GM19438 (cell line): ENCODE measurements at regions not wholly inside any gene's neighbourhood (a gene's known extent, or its start where the extent isn't known, plus 50 kb on each side); places are given as distances from the start of the nearest gene placed in this dataset.

Source experiments
- ATAC-seq: cut with Tn5 transposase; IDR thresholded peaks from one replicate; pipeline ENCODE4 v1.9.1; 2021; ENCODE audit warnings: low read depth; ENCODE audit not compliant: unreplicated experiment

- ATAC-seq: no peak
These were observed 182.3 kb upstream of the SOX9 start for GRCh38 chr17:71938340-71939010.

- no peak for ATAC-seq
These were observed 178.9 kb upstream of the SOX9 start for GRCh38 chr17:71941920-71942319.

- no peak for ATAC-seq
These were observed 178.2 kb upstream of the SOX9 start for GRCh38 chr17:71942626-71943025.

DNA sequence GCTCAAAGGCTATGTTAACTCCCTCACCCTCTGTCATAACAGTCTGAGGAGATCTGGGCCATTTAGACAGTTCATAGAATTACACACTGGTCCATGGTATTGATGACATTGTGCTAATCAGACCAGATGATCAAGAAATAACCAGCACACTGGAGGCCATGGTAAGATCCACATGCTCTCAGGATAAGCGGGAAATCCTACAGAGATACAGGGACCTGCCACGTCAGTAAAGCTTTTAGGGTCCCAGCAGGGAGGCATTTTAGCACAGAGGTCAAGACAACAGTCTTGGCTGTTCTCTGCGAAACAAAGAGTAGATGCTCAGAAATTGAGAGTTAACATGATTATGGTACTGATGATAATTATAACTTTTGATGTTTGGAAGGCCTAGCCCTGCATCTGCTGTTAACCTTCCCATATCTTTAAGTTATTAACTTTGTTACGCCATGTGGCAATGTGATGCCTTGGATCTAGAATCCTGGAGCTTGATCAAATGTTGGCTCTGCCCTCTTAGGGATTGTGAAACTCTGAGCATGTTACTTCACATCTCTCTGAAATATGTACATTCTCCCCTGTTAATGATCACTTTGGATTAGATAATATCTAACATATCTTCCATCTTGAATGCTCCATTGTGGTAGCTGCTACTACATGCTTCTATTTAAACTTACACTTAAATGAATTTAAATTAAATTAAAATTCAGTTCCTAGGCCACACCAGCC, 172.0 kb upstream of the SOX9 start:
- ATAC-seq: no peak

GRCh38 chr17:71959154-71959553, 161.7 kb upstream of the SOX9 start:
- ATAC-seq: no peak

DNA sequence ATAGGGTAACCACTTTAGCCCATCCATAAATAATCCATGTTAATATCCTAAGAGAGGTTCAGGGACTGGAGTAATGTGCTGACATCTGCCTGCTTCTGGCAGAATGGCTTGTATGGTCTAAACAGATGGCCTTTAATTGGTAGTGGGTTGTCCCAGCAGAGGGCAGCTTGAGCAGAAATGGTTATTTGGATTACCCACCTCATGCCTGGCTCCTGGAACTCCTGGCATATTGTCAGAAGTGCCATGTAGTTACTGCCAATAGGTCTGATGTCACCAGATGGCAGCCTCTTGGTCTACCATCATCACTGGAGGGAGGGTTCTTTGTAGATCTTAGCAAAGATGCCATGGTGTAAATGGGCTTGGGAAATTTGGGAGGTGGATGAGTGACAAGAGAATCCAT, 157.5 kb upstream of the SOX9 start:
- ATAC-seq: no peak

- no peak for ATAC-seq
These were observed 157.0 kb upstream of the SOX9 start for GRCh38 chr17:71963791-71964190.

- no peak for ATAC-seq
These were observed 156.3 kb upstream of the SOX9 start for GRCh38 chr17:71964559-71964958.

- no peak for ATAC-seq
These were observed 154.8 kb upstream of the SOX9 start for GRCh38 chr17:71966055-71966454.

- ATAC-seq: no peak
These were observed 154.1 kb upstream of the SOX9 start for GRCh38 chr17:71966459-71967313.

- ATAC-seq: no peak
These were observed 151.3 kb upstream of the SOX9 start for GRCh38 chr17:71969500-71969899.

GRCh38 chr17:71970312-71970711, 150.5 kb upstream of the SOX9 start:
- no peak for ATAC-seq

- no peak for ATAC-seq
These were observed 146.8 kb upstream of the SOX9 start for GRCh38 chr17:71974051-71974450.

- no peak for ATAC-seq
These were observed 145.5 kb upstream of the SOX9 start for GRCh38 chr17:71975331-71975801.

DNA sequence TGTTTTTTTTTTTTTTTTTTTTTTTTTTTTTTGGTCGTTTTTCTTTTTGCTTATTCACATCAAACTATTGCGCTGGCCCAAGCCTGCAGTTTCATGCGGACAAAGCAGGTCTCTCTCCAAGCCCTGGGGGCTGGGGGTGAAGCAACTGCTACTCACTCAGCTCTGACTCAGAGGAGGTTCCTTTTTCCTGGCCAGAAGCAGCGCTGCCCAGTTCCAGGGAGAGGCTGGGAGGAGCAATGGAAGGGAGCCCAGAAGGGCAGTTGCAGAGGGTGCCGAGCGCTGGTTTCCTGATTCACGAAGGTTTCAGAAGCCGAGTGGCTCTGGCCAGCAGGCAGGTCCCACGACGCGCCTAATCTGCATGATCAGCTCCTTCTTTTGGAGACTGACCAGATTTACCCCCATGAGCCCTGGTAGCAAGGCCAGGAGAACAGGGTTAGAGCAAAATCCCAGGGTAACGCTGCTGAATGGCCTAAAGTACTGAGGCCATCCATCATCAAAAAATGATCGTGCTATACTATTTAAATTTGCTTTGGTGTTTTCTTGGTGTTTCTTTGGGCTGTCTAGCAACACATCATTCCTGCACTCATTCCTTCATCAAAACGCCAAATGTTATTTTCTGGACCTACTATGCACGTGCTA, 144.7 kb upstream of the SOX9 start:
- no peak for ATAC-seq

- no peak for ATAC-seq
These were observed 142.4 kb upstream of the SOX9 start for GRCh38 chr17:71978435-71978834.

GRCh38 chr17:71980171-71980570, 140.6 kb upstream of the SOX9 start:
- no peak for ATAC-seq

- ATAC-seq: no peak
These were observed 137.0 kb upstream of the SOX9 start for GRCh38 chr17:71983828-71984227.

DNA sequence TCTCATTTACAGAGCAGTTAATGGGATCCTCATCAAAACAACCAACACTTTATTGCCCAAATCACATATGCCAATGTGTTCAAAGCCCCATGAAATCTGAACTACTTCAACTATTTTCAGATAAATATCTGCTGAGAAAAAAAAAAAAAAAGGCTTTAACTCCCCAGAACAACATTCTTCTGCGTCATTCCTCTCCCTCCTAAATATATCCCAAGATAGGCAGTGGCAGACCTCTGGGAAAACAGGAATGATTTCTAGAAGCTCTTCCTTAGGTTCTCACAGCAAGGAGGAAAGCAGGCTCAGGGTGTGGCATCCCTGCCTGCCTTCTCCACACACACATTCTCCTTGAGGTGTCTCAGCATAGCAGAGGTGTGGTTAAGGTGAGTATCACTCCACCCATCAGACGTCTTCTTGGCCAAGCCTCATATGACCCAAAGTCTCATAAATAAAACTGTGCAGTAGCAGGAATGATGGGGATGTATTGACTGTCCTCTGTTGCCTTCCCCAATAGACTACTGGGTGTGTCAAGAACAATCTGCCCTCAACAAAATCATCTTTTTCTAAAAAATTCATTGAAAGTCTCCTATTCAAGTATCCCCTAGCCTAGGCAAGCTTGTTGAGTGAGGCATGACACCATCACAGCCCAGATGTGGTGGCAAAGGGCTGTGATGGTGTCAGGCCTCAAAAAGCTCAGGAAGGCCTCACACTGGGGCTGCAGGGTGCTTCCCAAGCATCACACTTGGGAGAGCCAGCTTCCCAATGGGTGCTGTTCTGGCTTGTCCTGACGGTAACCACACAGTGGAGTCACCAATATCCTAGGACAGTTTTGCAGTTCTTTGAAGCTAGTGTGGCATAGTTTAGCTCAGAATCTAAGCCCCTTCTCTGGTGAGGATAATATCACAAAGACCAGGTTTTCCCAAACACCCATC, 135.4 kb upstream of the SOX9 start:
- ATAC-seq: no peak

GRCh38 chr17:71986886-71987285, 133.9 kb upstream of the SOX9 start:
- ATAC-seq: no peak
